ENCODE measurements at regions not wholly inside any gene's neighbourhood (a gene's known extent, or its start where the extent isn't known, plus 50 kb on each side); places are given as distances from the start of the nearest gene placed in this dataset.

GRCh38 chr7:119931230-119931824, 341.6 kb upstream of the KCND2 start:
- no peaks in the 10 kb centered on the region for H3K27me3 Mint-ChIP-seq (ENCODE audit: unreplicated experiment)
- H3K9me3 Mint-ChIP-seq (ENCODE audit: unreplicated experiment): no peaks in the 10 kb centered on the region
- H3K36me3 Mint-ChIP-seq (ENCODE audit: low read depth, unreplicated experiment): no peaks in the 10 kb centered on the region
- H3K4me3 Mint-ChIP-seq (ENCODE audit: unreplicated experiment): no peak overlapping the region
- DNase-seq (ENCODE audit: low spot score): no peak
- H3K27ac Mint-ChIP-seq (ENCODE audit: unreplicated experiment): no peak overlapping the region
- no peaks in the 10 kb centered on the region for H3K4me1 Mint-ChIP-seq (ENCODE audit: unreplicated experiment)
- no peak for TF ChIP-seq CTCF (IDR thresholded peaks at IDR 0.05; ENCODE audit: unreplicated experiment)

- DNase-seq (ENCODE audit: low spot score): no peak
- H3K27me3 Mint-ChIP-seq (ENCODE audit: unreplicated experiment): no peaks in the 10 kb centered on the region
- no peaks in the 10 kb centered on the region for H3K36me3 Mint-ChIP-seq (ENCODE audit: low read depth, unreplicated experiment)
- H3K27ac Mint-ChIP-seq (ENCODE audit: unreplicated experiment): no peak overlapping the region
- H3K4me3 Mint-ChIP-seq (ENCODE audit: unreplicated experiment): no peak overlapping the region
- peak; percentile 52 for TF ChIP-seq CTCF (IDR thresholded peaks at IDR 0.05; ENCODE audit: unreplicated experiment)
- no peaks in the 10 kb centered on the region for H3K9me3 Mint-ChIP-seq (ENCODE audit: unreplicated experiment)
- H3K4me1 Mint-ChIP-seq (ENCODE audit: unreplicated experiment): peaks cover 5% of the 10 kb centered on the region
Observed at GRCh38 chr7:119935418-119936025, 337.5 kb upstream of the KCND2 start.

- Mint-ChIP-seq H3K9me3 (ENCODE audit: unreplicated experiment) (no peaks in the 10 kb centered on the region), H3K36me3 (ENCODE audit: low read depth, unreplicated experiment) (no peaks in the 10 kb centered on the region), H3K4me1 (ENCODE audit: unreplicated experiment) (peaks cover 5% of the 10 kb centered on the region), H3K27ac (ENCODE audit: unreplicated experiment) (no peak overlapping the region), H3K4me3 (ENCODE audit: unreplicated experiment) (no peak overlapping the region), H3K27me3 (ENCODE audit: unreplicated experiment) (no peaks in the 10 kb centered on the region)
- no peak for DNase-seq (ENCODE audit: low spot score)
- TF ChIP-seq CTCF (IDR thresholded peaks at IDR 0.05; ENCODE audit: unreplicated experiment): no peak
Observed at GRCh38 chr7:119936836-119937235, 336.1 kb upstream of the KCND2 start.

GRCh38 chr7:119937745-119938144, 335.2 kb upstream of the KCND2 start:
- H3K9me3 Mint-ChIP-seq (ENCODE audit: unreplicated experiment): no peaks in the 10 kb centered on the region

More at GRCh38 chr7:119937745-119938144, 335.2 kb upstream of the KCND2 start:
- Mint-ChIP-seq H3K27ac (ENCODE audit: unreplicated experiment) (no peak overlapping the region), H3K27me3 (ENCODE audit: unreplicated experiment) (no peaks in the 10 kb centered on the region), H3K4me1 (ENCODE audit: unreplicated experiment) (peaks cover 5% of the 10 kb centered on the region), H3K36me3 (ENCODE audit: low read depth, unreplicated experiment) (no peaks in the 10 kb centered on the region), H3K4me3 (ENCODE audit: unreplicated experiment) (no peak overlapping the region)
- no peak for DNase-seq (ENCODE audit: low spot score)
- TF ChIP-seq CTCF (IDR thresholded peaks at IDR 0.05; ENCODE audit: unreplicated experiment): no peak
